Activated B cell treated with CpG ODN at 0.5 μM for 24 hours (primary cell): ENCODE measurements at regions not wholly inside any gene's neighbourhood (a gene's known extent, or its start where the extent isn't known, plus 50 kb on each side); places are given as distances from the start of the nearest gene placed in this dataset.

Experiments used
- ATAC-seq: fragments of 200-7000 bp; cut with Tn5 transposase; one replicate; pipeline ENCODE4 v1.10.0; 2021; ENCODE audit warnings: low read depth, mild to moderate bottlenecking, moderate library complexity
- CTCF ChIA-PET: fragments of 350-600 bp; sonication (Branson Sonifier 250); formaldehyde crosslinking; loops from one replicate; lab custom pipeline; 2021; ENCODE audit warnings: antibody characterized with exemption; lab: Charles Lee
- POLR2A ChIA-PET: fragments of 350-600 bp; sonication (Branson Sonifier 250); formaldehyde crosslinking; loops from one replicate; lab custom pipeline; 2021; ENCODE audit warnings: antibody characterized with exemption; lab: Charles Lee
- DNase-seq: peaks from one replicate; pipeline ENCODE4 v3.0.0; 2022
- H3K27ac Mint-ChIP-seq: one replicate; pipeline ENCODE4 v1.8.0; 2020; ENCODE audit warnings: mixed read lengths
- H3K27me3 Mint-ChIP-seq: one replicate; pipeline ENCODE4 v1.8.0; 2021; ENCODE audit warnings: mixed read lengths
- H3K36me3 Mint-ChIP-seq: one replicate; pipeline ENCODE4 v1.8.0; 2021; ENCODE audit warnings: low read depth, mixed read lengths
- H3K4me1 Mint-ChIP-seq: one replicate; pipeline ENCODE4 v1.8.0; 2021; ENCODE audit warnings: mixed read lengths
- H3K4me3 Mint-ChIP-seq: one replicate; pipeline ENCODE4 v1.8.0; 2020; ENCODE audit warnings: mild to moderate bottlenecking, mixed read lengths
- H3K9me3 Mint-ChIP-seq: one replicate; pipeline ENCODE4 v1.8.0; 2020; ENCODE audit warnings: mixed read lengths
- intact Hi-C: fragments of 100-400 bp; cut with micrococcal nuclease; formaldehyde crosslinking; loops from one replicate; pipeline ENCODE4 v1.15.1; 2024
- TF ChIP-seq, protein P1 (sequence below): fragments of 200-600 bp; IDR thresholded peaks from one replicate; pipeline ENCODE4 v1.8.0; 2022; ENCODE audit warnings: antibody characterized with exemption, mild to moderate bottlenecking

- CTCF ChIA-PET, result no interaction called here
- DNase-seq (no peak), ATAC-seq (no peak)
- H3K9me3 Mint-ChIP-seq, result no peaks in the 10 kb centered on the region
- H3K27ac Mint-ChIP-seq, result no peak overlapping the region
- H3K36me3 Mint-ChIP-seq, result no peaks in the 10 kb centered on the region
- POLR2A ChIA-PET, result no interaction called here
- H3K4me1 Mint-ChIP-seq, result no peaks in the 10 kb centered on the region
- no peak overlapping the region for H3K4me3 Mint-ChIP-seq
- TF ChIP-seq, protein P1, sequence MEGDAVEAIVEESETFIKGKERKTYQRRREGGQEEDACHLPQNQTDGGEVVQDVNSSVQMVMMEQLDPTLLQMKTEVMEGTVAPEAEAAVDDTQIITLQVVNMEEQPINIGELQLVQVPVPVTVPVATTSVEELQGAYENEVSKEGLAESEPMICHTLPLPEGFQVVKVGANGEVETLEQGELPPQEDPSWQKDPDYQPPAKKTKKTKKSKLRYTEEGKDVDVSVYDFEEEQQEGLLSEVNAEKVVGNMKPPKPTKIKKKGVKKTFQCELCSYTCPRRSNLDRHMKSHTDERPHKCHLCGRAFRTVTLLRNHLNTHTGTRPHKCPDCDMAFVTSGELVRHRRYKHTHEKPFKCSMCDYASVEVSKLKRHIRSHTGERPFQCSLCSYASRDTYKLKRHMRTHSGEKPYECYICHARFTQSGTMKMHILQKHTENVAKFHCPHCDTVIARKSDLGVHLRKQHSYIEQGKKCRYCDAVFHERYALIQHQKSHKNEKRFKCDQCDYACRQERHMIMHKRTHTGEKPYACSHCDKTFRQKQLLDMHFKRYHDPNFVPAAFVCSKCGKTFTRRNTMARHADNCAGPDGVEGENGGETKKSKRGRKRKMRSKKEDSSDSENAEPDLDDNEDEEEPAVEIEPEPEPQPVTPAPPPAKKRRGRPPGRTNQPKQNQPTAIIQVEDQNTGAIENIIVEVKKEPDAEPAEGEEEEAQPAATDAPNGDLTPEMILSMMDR, result no peak
- no peaks in the 10 kb centered on the region for H3K27me3 Mint-ChIP-seq
- intact Hi-C loops, result no loop called here
These were observed 934.3 kb downstream of the NTRK3 start for GRCh38 chr15:87322265-87322664.

GRCh38 chr15:87317900-87318299 lies 938.6 kb downstream of the NTRK3 start:
- DNase-seq (no peak), ATAC-seq (no peak)
- intact Hi-C loops, result no loop called here
- Mint-ChIP-seq H3K9me3 (no peaks in the 10 kb centered on the region), H3K36me3 (no peaks in the 10 kb centered on the region), H3K4me3 (no peak overlapping the region), H3K27me3 (no peaks in the 10 kb centered on the region), H3K27ac (no peak overlapping the region), H3K4me1 (no peaks in the 10 kb centered on the region)
- ChIA-PET CTCF (no interaction called here), POLR2A (no interaction called here)
- TF ChIP-seq, protein P1, result no peak

- Mint-ChIP-seq H3K4me3 (no peak overlapping the region), H3K27ac (no peak overlapping the region), H3K4me1 (no peaks in the 10 kb centered on the region), H3K36me3 (no peaks in the 10 kb centered on the region), H3K27me3 (no peaks in the 10 kb centered on the region), H3K9me3 (no peaks in the 10 kb centered on the region)
- TF ChIP-seq, protein P1, result no peak
- DNase-seq (no peak), ATAC-seq (no peak)
- POLR2A ChIA-PET, result no interaction called here
- intact Hi-C loops, result no loop called here
- CTCF ChIA-PET, result no interaction called here
These were observed 944.3 kb downstream of the NTRK3 start for GRCh38 chr15:87312221-87312620.

DNA sequence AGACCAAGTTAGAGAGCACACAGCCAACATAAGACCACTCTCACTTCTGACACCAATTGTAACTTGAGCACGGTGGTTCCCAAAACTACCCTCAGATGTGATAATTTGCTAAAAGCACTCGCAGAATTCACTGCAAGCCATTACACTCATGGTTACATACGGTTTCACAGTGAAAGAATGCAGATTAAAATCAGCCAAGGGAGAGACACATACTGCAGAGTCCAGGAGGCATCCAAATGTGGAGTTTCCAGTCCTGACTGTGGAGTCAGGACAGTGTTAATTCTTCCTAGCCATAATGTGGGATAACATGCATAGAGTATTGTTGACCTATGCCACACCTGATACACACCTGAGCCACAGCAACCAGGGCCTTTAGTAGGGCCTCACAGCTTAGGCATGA lies 956.4 kb downstream of the NTRK3 start:
- TF ChIP-seq, protein P1, result no peak
- no peaks in the 10 kb centered on the region for H3K36me3 Mint-ChIP-seq
- no peaks in the 10 kb centered on the region for H3K9me3 Mint-ChIP-seq
- no peak overlapping the region for H3K4me3 Mint-ChIP-seq
- ATAC-seq (no peak), DNase-seq (no peak)
- H3K27me3 Mint-ChIP-seq, result no peaks in the 10 kb centered on the region
- ChIA-PET POLR2A (no interaction called here), CTCF (no interaction called here)
- H3K27ac Mint-ChIP-seq, result no peak overlapping the region
- intact Hi-C loops, result no loop called here
- no peaks in the 10 kb centered on the region for H3K4me1 Mint-ChIP-seq

DNA sequence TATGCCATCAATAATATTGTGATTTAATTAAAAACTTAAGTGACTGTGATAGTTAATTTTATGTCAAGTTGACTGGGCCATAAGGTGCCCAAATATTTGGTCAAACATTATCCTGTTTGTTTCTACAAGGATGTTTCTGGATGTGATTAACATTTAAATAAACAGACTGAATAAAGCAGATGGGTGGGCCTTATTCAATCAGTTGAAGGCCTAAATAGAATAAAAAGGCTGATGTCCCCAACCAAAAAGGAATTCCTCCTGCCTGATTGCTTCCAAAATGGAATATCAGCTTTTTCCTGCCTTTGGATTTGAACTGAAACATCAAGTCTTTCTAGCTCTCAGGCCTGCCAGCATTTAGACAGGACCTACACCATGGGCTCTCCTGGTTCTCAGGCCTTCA lies 961.7 kb downstream of the NTRK3 start:
- intact Hi-C loops, result no loop called here
- ATAC-seq, result no peak
- Mint-ChIP-seq H3K4me1 (no peaks in the 10 kb centered on the region), H3K27me3 (no peaks in the 10 kb centered on the region), H3K4me3 (no peak overlapping the region), H3K27ac (no peak overlapping the region), H3K9me3 (no peaks in the 10 kb centered on the region), H3K36me3 (no peaks in the 10 kb centered on the region)
- no peak for DNase-seq
- TF ChIP-seq, protein P1, result no peak
- CTCF ChIA-PET, result no interaction called here
- POLR2A ChIA-PET, result no interaction called here
